ENCODE measurements at regions not wholly inside any gene's neighbourhood (a gene's known extent, or its start where the extent isn't known, plus 50 kb on each side); places are given as distances from the start of the nearest gene placed in this dataset.

DNA sequence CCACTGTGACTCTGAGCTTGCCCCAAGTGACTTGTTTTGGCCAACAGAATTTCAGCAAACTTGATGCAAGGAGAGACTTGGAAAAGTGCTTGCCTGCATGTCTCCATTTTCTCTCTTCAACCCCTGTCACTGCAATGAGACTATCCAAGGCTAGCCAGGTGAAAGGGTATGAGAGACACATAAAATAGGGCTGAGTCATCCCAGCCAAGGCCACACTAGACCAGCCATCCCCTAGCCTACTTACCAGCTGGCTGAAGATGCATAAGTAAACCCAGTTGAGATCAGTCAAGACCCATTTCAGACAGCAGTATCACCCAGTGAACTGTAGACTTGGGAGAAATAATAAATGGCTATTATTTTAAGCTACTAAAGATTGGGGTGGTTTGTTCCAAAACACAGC is 52.9 kb upstream of the VLDLR start:
- H2AK9ac ChIP-seq (replicated peaks; ENCODE audit: low read depth, low read length, poor library complexity): no peak overlapping the region
- ChIA-PET CTCF (no interaction called here), POLR2A (ENCODE audit: unreplicated experiment) (no interaction called here)
- no peak overlapping the region for H3K4me2 ChIP-seq (ENCODE audit: low read depth, low read length)
- intact Hi-C loops (cut with micrococcal nuclease) (no loop called here), in situ Hi-C loops (cut with MboI; ENCODE audit: low sequenced_read_pairs) (no loop called here), dilution Hi-C loops (cut with HindIII; ENCODE audit: low sequenced_read_pairs, unreplicated experiment) (no loop called here)
- H3K4me3 ChIP-seq (ENCODE audit: insufficient read depth, low read depth, low read length): no peak overlapping the region
- no peak for TF ChIP-seq MXI1 (IDR thresholded peaks at IDR 0.05; ENCODE audit: borderline replicate concordance, low read depth, low read length)
- TF ChIP-seq SMC3 (IDR thresholded peaks at IDR 0.05; ENCODE audit: low read depth, low read length): no peak
- TF ChIP-seq RFX5 (IDR thresholded peaks at IDR 0.05; ENCODE audit: low read depth, low read length): no peak
- TF ChIP-seq, protein P1, sequence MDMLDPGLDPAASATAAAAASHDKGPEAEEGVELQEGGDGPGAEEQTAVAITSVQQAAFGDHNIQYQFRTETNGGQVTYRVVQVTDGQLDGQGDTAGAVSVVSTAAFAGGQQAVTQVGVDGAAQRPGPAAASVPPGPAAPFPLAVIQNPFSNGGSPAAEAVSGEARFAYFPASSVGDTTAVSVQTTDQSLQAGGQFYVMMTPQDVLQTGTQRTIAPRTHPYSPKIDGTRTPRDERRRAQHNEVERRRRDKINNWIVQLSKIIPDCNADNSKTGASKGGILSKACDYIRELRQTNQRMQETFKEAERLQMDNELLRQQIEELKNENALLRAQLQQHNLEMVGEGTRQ (IDR thresholded peaks at IDR 0.05; ENCODE audit: low read depth, low read length): no peak
- TF ChIP-seq BHLHE40 (IDR thresholded peaks at IDR 0.05; ENCODE audit: low read depth, low read length): no peak
- TF ChIP-seq NFE2L2 (IDR thresholded peaks at IDR 0.05; ENCODE audit: low read depth, low read length): no peak
- TF ChIP-seq, protein P2, sequence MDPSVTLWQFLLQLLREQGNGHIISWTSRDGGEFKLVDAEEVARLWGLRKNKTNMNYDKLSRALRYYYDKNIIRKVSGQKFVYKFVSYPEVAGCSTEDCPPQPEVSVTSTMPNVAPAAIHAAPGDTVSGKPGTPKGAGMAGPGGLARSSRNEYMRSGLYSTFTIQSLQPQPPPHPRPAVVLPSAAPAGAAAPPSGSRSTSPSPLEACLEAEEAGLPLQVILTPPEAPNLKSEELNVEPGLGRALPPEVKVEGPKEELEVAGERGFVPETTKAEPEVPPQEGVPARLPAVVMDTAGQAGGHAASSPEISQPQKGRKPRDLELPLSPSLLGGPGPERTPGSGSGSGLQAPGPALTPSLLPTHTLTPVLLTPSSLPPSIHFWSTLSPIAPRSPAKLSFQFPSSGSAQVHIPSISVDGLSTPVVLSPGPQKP (IDR thresholded peaks at IDR 0.05; ENCODE audit: borderline replicate concordance, low read depth, low read length): no peak
- no peak for TF ChIP-seq MAFK (IDR thresholded peaks at IDR 0.05; ENCODE audit: low read depth, low read length)
- H4K5ac ChIP-seq (ENCODE audit: low read depth, low read length): no peak overlapping the region
- BruUV-seq (replicated peaks): no TSS peak
- H3K4ac ChIP-seq (ENCODE audit: low read depth, low read length): no peak overlapping the region
- no peaks in the 10 kb centered on the region for H3K27me3 ChIP-seq (ENCODE audit: control insufficient read depth, insufficient read depth, low read length)
- H4K91ac ChIP-seq (ENCODE audit: insufficient read depth, low read depth, low read length): no peak overlapping the region
- H3K27ac ChIP-seq (ENCODE audit: insufficient read depth, low read length): no peak overlapping the region
- no peak overlapping the region for H2BK5ac ChIP-seq (ENCODE audit: low read depth, low read length, poor library complexity, severe bottlenecking)
- H4K8ac ChIP-seq (ENCODE audit: low read depth in 2 of 2, low read length in 2 of 2): no peak overlapping the region
- no peak overlapping the region for H3K14ac ChIP-seq (replicated peaks; ENCODE audit: low read depth, low read length)
- no peak overlapping the region for H3K23ac ChIP-seq (ENCODE audit: low read depth, low read length)
- no peaks in the 10 kb centered on the region for H4K20me1 ChIP-seq (ENCODE audit: insufficient read depth, low read length)
- H2AK5ac ChIP-seq (ENCODE audit: low read depth, low read length): no peak overlapping the region
- H2BK120ac ChIP-seq (ENCODE audit: low read depth, low read length): no peak overlapping the region
- H3K79me1 ChIP-seq (ENCODE audit: low read depth in 1 of 2, low read length in 2 of 2): no peaks in the 10 kb centered on the region
- no peak overlapping the region for H3K56ac ChIP-seq (ENCODE audit: extremely low read depth, insufficient read depth, low read length)
- no peak for DNase-seq
- no peak overlapping the region; the same call in 2 of the 3 replicates for H2BK15ac ChIP-seq (ENCODE audit: low read depth, low read length)
- H3K9me1 ChIP-seq (ENCODE audit: insufficient read depth, low read length): peaks cover 7% of the 10 kb centered on the region
- H3K9ac ChIP-seq (ENCODE audit: low read depth, low read length): no peak overlapping the region
- no peak for ATAC-seq (ENCODE audit: low read depth)
- H2BK20ac ChIP-seq (ENCODE audit: low read depth, low read length): no peak overlapping the region
- no peaks in the 10 kb centered on the region for H3K9me3 ChIP-seq (ENCODE audit: control insufficient read depth, insufficient read depth, low read length)
- no peaks in the 10 kb centered on the region for H3K36me3 ChIP-seq (ENCODE audit: control insufficient read depth, insufficient read depth, low read length)
- no peak overlapping the region for H3K18ac ChIP-seq (ENCODE audit: low read depth, low read length)
- H3K4me1 ChIP-seq (ENCODE audit: control insufficient read depth, insufficient read depth, low read length): peaks cover 7% of the 10 kb centered on the region
- no peak overlapping the region for H2AFZ ChIP-seq (replicated peaks; ENCODE audit: low read length, poor library complexity)

Measured in IMR-90 (cell line).